Fibroblast of lung (primary cell): ENCODE measurements at regions not wholly inside any gene's neighbourhood (a gene's known extent, or its start where the extent isn't known, plus 50 kb on each side); places are given as distances from the start of the nearest gene placed in this dataset.
A peak's percentile ranks its signal among the peaks of the same experiment; 100 is the strongest.

Experiments
- DNase-seq, 2 donors: peaks; one replicate each; pipeline versions ENCODE4 v3.0.0 to v3.0.0-alpha.2; 2010; ENCODE audit warnings: low read depth in 2 of 2
- H2AFZ ChIP-seq: 2 replicates; pipeline ENCODE4 v1.5.1; 2012; ENCODE audit warnings: low read length, control low read depth, inconsistent platforms
- H3K27ac ChIP-seq: 2 replicates; pipeline ENCODE4 v1.5.1; 2011; ENCODE audit warnings: low read length, control low read depth; ENCODE audit not compliant: insufficient read depth
- H3K27me3 ChIP-seq: 2 replicates; pipeline ENCODE4 v1.5.1; 2011; ENCODE audit warnings: mild to moderate bottlenecking, low read length; ENCODE audit not compliant: control insufficient read depth, insufficient read depth
- H3K36me3 ChIP-seq: 2 replicates; pipeline ENCODE4 v1.5.1; 2011; ENCODE audit warnings: low read length; ENCODE audit not compliant: control insufficient read depth, insufficient read depth
- H3K4me1 ChIP-seq: 2 replicates; pipeline ENCODE4 v1.5.1; 2011; ENCODE audit warnings: low read length; ENCODE audit not compliant: control insufficient read depth, insufficient read depth; ENCODE audit errors: extremely low read depth
- H3K4me2 ChIP-seq: 2 replicates; pipeline ENCODE4 v1.5.1; 2011; ENCODE audit warnings: low read length, control low read depth; ENCODE audit not compliant: insufficient read depth; ENCODE audit errors: extremely low read depth
- H3K4me3 ChIP-seq, 4 experiments: fragments of 200-600 bp in 1 of 4; sonication (generic) in 1 of 4; replicated peaks in 1 of 4; 2 replicates each; pipeline ENCODE4 v1.5.1; 2011 to 2016; ENCODE audit warnings: low read length in 4 of 4, low read depth in 3 of 4, mild to moderate bottlenecking in 3 of 4, control low read depth in 2 of 4, inconsistent platforms in 1 of 4, mixed read lengths in 1 of 4; ENCODE audit not compliant: insufficient read depth in 1 of 4; ENCODE audit errors: control extremely low read depth in 1 of 4
- H3K79me2 ChIP-seq: 2 replicates; pipeline ENCODE4 v1.5.1; 2012; ENCODE audit warnings: mild to moderate bottlenecking, low read length, inconsistent platforms; ENCODE audit not compliant: control insufficient read depth, insufficient read depth
- H3K9ac ChIP-seq: 2 replicates; pipeline ENCODE4 v1.5.1; 2011; ENCODE audit warnings: mild to moderate bottlenecking, low read length, control low read depth; ENCODE audit not compliant: insufficient read depth
- H3K9me3 ChIP-seq: 2 replicates; pipeline ENCODE4 v1.5.1; 2012; ENCODE audit warnings: low read depth, low read length; ENCODE audit not compliant: control insufficient read depth, insufficient read depth
- H4K20me1 ChIP-seq: 2 replicates; pipeline ENCODE4 v1.5.1; 2011; ENCODE audit warnings: low read length; ENCODE audit not compliant: control insufficient read depth, insufficient read depth; ENCODE audit errors: extremely low read depth
- CTCF ChIP-seq, 2 donors: IDR thresholded peaks in 1 of 2; conservative IDR thresholded peaks in 1 of 2; 1 replicate in 1 of 2; 2 replicates in 1 of 2; pipeline ENCODE4 v1.5.1; 2011 to 2012; ENCODE audit warnings: low read length in 2 of 2, control low read depth in 1 of 2, inconsistent platforms in 1 of 2, low read depth in 1 of 2, mild to moderate bottlenecking in 1 of 2
- EZH2 ChIP-seq: IDR thresholded peaks from 2 replicates; pipeline ENCODE4 v1.5.1; 2012; ENCODE audit warnings: low read length, control low read depth, mild to moderate bottlenecking; ENCODE audit errors: missing control alignments

GRCh38 chr1:83799594-83799993 lies 199.3 kb downstream of the TTLL7 start:
- DNase-seq, result peak; percentile 7 to 8
- Histone ChIP-seq H2AFZ (no peak overlapping the region), H3K9me3 (no peaks in the 10 kb centered on the region), H3K4me1 (no peaks in the 10 kb centered on the region), H3K4me2 (no peak overlapping the region), H3K27ac (no peak overlapping the region), H3K36me3 (no peaks in the 10 kb centered on the region), H3K27me3 (no peaks in the 10 kb centered on the region), H4K20me1 (no peaks in the 10 kb centered on the region), H3K9ac (no peak overlapping the region), H3K79me2 (no peaks in the 10 kb centered on the region), H3K4me3 (no peak overlapping the region)
- TF ChIP-seq EZH2 (no peak), CTCF (conservative IDR thresholded peaks at IDR 0.05 in 1 of 2, IDR thresholded peaks at IDR 0.05 in 1 of 2; ENCODE audit: low read depth in 1 of 2, low read length in 2 of 2) (no peak)

GRCh38 chr1:83798965-83799364 lies 200.0 kb downstream of the TTLL7 start:
- Histone ChIP-seq H3K4me2 (no peak overlapping the region), H3K4me3 (no peak overlapping the region), H3K9me3 (no peaks in the 10 kb centered on the region), H3K79me2 (no peaks in the 10 kb centered on the region), H4K20me1 (no peaks in the 10 kb centered on the region), H2AFZ (no peak overlapping the region), H3K27ac (no peak overlapping the region), H3K9ac (no peak overlapping the region), H3K36me3 (no peaks in the 10 kb centered on the region), H3K4me1 (no peaks in the 10 kb centered on the region), H3K27me3 (no peaks in the 10 kb centered on the region)
- no peak for DNase-seq
- TF ChIP-seq EZH2, result no peak
- no peak for TF ChIP-seq CTCF (conservative IDR thresholded peaks at IDR 0.05 in 1 of 2, IDR thresholded peaks at IDR 0.05 in 1 of 2; ENCODE audit: low read depth in 1 of 2, low read length in 2 of 2)

- Histone ChIP-seq H3K36me3 (no peaks in the 10 kb centered on the region), H4K20me1 (no peaks in the 10 kb centered on the region), H3K79me2 (no peaks in the 10 kb centered on the region), H3K4me2 (no peak overlapping the region), H3K9ac (no peak overlapping the region), H3K27ac (no peak overlapping the region), H3K4me1 (no peaks in the 10 kb centered on the region), H3K4me3 (no peak overlapping the region), H3K9me3 (no peaks in the 10 kb centered on the region), H2AFZ (no peak overlapping the region), H3K27me3 (no peaks in the 10 kb centered on the region)
- no peak for TF ChIP-seq EZH2
- no peak for TF ChIP-seq CTCF (conservative IDR thresholded peaks at IDR 0.05 in 1 of 2, IDR thresholded peaks at IDR 0.05 in 1 of 2; ENCODE audit: low read depth in 1 of 2, low read length in 2 of 2)
- peak in 1 of 2 donors; percentile 10 for DNase-seq
Observed at GRCh38 chr1:83796409-83796808, 202.5 kb downstream of the TTLL7 start.
